Aorta (tissue), 5 donors: ENCODE measurements at regions not wholly inside any gene's neighbourhood (a gene's known extent, or its start where the extent isn't known, plus 50 kb on each side); places are given as distances from the start of the nearest gene placed in this dataset.

Experiments used
- ATAC-seq: fragments of 200-7000 bp; cut with Tn5 transposase; one replicate; pipeline ENCODE4 v1.9.1; 2022; ENCODE audit warnings: moderate library complexity; ENCODE audit not compliant: low FRiP score
- DNase-seq, 2 donors: peaks; one replicate each; pipeline ENCODE4 v3.0.0-alpha.2; 2020
- H3K27ac ChIP-seq, 2 donors: one replicate each; pipeline ENCODE4 v1.5.1; 2013; ENCODE audit warnings: low read length in 2 of 2, mild to moderate bottlenecking in 2 of 2, moderate library complexity in 2 of 2, control low read depth in 1 of 2, inconsistent platforms in 1 of 2, low read depth in 1 of 2
- H3K27me3 ChIP-seq, 2 donors: one replicate each; pipeline ENCODE4 v1.6.1; 2013; ENCODE audit warnings: control low read depth in 1 of 2, low read length in 1 of 2, mild to moderate bottlenecking in 1 of 2, moderate library complexity in 1 of 2; ENCODE audit not compliant: insufficient read depth in 2 of 2, control insufficient read depth in 1 of 2
- H3K36me3 ChIP-seq, 2 donors: one replicate each; pipeline ENCODE4 v1.6.1; 2013; ENCODE audit warnings: control low read depth in 1 of 2, low read length in 1 of 2, mild to moderate bottlenecking in 1 of 2; ENCODE audit not compliant: insufficient read depth in 2 of 2, control insufficient read depth in 1 of 2
- H3K4me1 ChIP-seq, 2 donors: one replicate each; pipeline ENCODE4 v1.6.1; 2013; ENCODE audit warnings: low read length in 2 of 2, control low read depth in 1 of 2, mild to moderate bottlenecking in 1 of 2, moderate library complexity in 1 of 2; ENCODE audit not compliant: insufficient read depth in 2 of 2, control insufficient read depth in 1 of 2
- H3K4me3 ChIP-seq, 2 donors: one replicate each; pipeline ENCODE4 v1.5.1; 2013; ENCODE audit warnings: low read length in 2 of 2, control low read depth in 1 of 2, mild to moderate bottlenecking in 1 of 2
- H3K9me3 ChIP-seq: one replicate; pipeline ENCODE4 v1.6.1; 2013; ENCODE audit warnings: mild to moderate bottlenecking, low read length; ENCODE audit not compliant: control insufficient read depth
- WGBS, 2 donors: extraction: QIAGEN DNeasy Blood & Tissue Kit; methylation state at CpG; one replicate each; pipeline ENCODE4 v1.1.7; 2013; 5-methylcytosine and 5-hydroxymethylcytosine counted together
- intact Hi-C, 2 donors: fragments of 100-400 bp; cut with DNase I; formaldehyde crosslinking; loops; one replicate each; pipeline versions ENCODE4 v1.14.2 to v1.15.0; 2022
- donor health status: healthy with polysubstance abuse.
- donor health status: Bipolar disorder and iron deficiency.
- donor health status: DM: no; HTN: no; CAD: no.
- donor health status: DM: no; HTN: no; CAD: no.
- donor health status: DM: yes; HTN: yes; CAD: no.

GRCh38 chr18:22551536-22552151, 133.9 kb upstream of the CTAGE1 start:
- H3K9me3 ChIP-seq = no peaks in the 10 kb centered on the region
- H3K4me3 ChIP-seq = no peak overlapping the region
- intact Hi-C loops = loop anchor here in 1 of 2 donors (2.0 kb wide), 1 partner anchor 81 kb away; no protein-coding TSS in a partner anchor
- peak; percentile 63 for ATAC-seq
- WGBS, 2 donors = 7 to 10% methylated on average over 5 of the region's 5 CpGs
- H3K27me3 ChIP-seq = no peaks in the 10 kb centered on the region
- H3K36me3 ChIP-seq = no peaks in the 10 kb centered on the region
- DNase-seq = no peak
- peaks cover 2 to 8% of the 10 kb centered on the region in 2 donors for H3K4me1 ChIP-seq
- peak overlapping the region; percentile 28 to 66 for H3K27ac ChIP-seq

GRCh38 chr18:22552254-22552653, 134.5 kb upstream of the CTAGE1 start:
- ATAC-seq = no peak
- Histone ChIP-seq H3K36me3 (no peaks in the 10 kb centered on the region), H3K27me3 (no peaks in the 10 kb centered on the region), H3K9me3 (no peaks in the 10 kb centered on the region), H3K4me3 (no peak overlapping the region), H3K27ac (peak overlapping the region in 1 of 2 donors; percentile 43), H3K4me1 (peaks cover 2 to 5% of the 10 kb centered on the region in 2 donors)
- intact Hi-C loops = no loop called here
- no peak for DNase-seq
- 45 to 50% methylated on average over 3 of the region's 3 CpGs for WGBS, 2 donors

- Histone ChIP-seq H3K27me3 (no peaks in the 10 kb centered on the region), H3K4me3 (no peak overlapping the region), H3K9me3 (no peaks in the 10 kb centered on the region), H3K27ac (no peak overlapping the region), H3K36me3 (no peaks in the 10 kb centered on the region), H3K4me1 (peaks cover 2 to 5% of the 10 kb centered on the region in 2 donors)
- 8 to 18% methylated on average over 3 of the region's 3 CpGs for WGBS, 2 donors
- intact Hi-C loops = no loop called here
- ATAC-seq (no peak), DNase-seq (no peak)
Observed at GRCh38 chr18:22552899-22553460, 135.3 kb upstream of the CTAGE1 start.

- DNase-seq = peak; percentile 92 to 95
- peak overlapping the region; percentile 79 to 95 for H3K27ac ChIP-seq
Observed at GRCh38 chr18:22556222-22557167, 138.8 kb upstream of the CTAGE1 start.

DNA sequence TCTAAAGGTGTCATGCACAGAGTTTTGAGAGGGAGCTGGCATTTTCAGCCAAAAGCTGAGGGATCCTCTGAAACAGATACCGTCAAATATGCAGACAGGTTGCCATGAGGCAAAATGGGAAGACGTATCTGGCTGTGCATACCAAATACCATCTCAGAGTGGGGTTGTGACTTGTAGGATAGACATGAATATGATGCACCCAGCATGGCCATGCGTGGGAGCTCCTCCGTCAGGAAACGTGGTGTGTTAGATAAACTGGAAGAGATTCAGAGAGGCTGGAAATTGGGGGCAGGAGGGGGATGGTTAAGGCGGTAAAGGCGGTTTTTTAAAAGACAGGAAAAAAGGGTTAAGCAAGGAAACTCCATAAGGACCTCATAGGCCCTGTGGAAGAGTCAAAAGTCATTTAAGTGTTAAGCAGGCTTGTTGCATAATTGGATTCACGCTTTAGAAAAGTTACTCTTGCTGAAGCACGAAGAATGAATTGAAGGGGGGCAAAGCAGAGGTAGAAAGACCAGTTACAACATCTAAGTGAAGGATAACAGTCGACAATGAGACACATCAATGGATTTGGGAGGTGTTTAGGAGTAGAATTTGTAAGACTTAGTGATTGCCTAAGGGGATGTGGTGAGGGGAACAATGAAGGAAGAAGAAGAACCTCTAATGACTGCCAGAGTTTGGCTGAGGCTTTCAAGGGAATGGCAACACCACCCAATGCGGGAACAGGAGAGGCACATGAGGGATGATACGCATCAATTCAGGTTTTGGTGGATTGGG, 139.6 kb upstream of the CTAGE1 start:
- H3K4me3 ChIP-seq = peak overlapping the region in 1 of 2 donors; percentile 5
- no peak for DNase-seq
- 27 to 28% methylated on average over 12 of the region's 12 CpGs for WGBS, 2 donors
- no peaks in the 10 kb centered on the region for H3K9me3 ChIP-seq
- H3K27ac ChIP-seq = peak overlapping the region; percentile 79 to 95
- intact Hi-C loops = loop anchor here (2.0 to 5.0 kb wide), 4 partner anchors 87 to 210 kb away; no protein-coding TSS in a partner anchor
- no peaks in the 10 kb centered on the region for H3K36me3 ChIP-seq
- ATAC-seq = no peak
- peaks cover 0 to under 1% of the 10 kb centered on the region in 2 donors for H3K4me1 ChIP-seq
- no peaks in the 10 kb centered on the region for H3K27me3 ChIP-seq

More at GRCh38 chr18:22556222-22557167, 138.8 kb upstream of the CTAGE1 start:
- Histone ChIP-seq H3K27me3 (no peaks in the 10 kb centered on the region), H3K36me3 (no peaks in the 10 kb centered on the region), H3K4me1 (peaks cover 0 to 2% of the 10 kb centered on the region in 2 donors), H3K4me3 (no peak overlapping the region), H3K9me3 (no peaks in the 10 kb centered on the region)
- ATAC-seq = peak; percentile 76
- intact Hi-C loops = loop anchor here (2.0 to 5.0 kb wide), 4 partner anchors 86 to 209 kb away; no protein-coding TSS in a partner anchor
- WGBS, 2 donors = 33 to 34% methylated on average over 8 of the region's 8 CpGs

DNA sequence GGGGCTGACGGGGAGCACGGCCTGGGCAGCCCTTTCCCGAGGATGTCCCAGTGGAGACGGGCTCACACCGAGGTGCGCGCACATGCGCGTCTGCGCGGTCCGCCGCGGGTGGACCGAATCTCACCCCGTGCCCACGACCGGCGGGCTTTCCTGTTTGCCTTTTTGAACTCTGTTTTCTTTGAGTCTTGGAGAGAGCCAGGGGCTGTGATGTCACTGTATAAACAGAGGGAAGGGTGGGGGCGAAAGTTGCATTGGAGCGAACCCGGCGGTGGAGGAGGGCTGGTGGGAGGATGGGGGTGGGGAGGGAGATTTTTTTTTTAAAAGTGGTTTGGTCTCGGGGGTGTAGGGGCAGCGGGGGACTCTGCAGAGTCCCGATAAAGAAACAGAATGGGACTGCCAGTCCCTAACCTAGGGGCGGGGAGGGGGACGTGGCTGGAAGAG, 141.2 kb upstream of the CTAGE1 start:
- DNase-seq (peak; percentile 81 to 88), ATAC-seq (peak; percentile 70)
- Histone ChIP-seq H3K27me3 (no peaks in the 10 kb centered on the region), H3K27ac (peak overlapping the region; percentile 24 to 97), H3K9me3 (no peaks in the 10 kb centered on the region), H3K4me1 (peaks cover 0 to 3% of the 10 kb centered on the region in 2 donors), H3K36me3 (no peaks in the 10 kb centered on the region), H3K4me3 (peak overlapping the region; percentile 31 to 61)
- intact Hi-C loops = loop anchor here (1.0 to 5.0 kb wide), 5 partner anchors 137 to 391 kb away; no protein-coding TSS in a partner anchor
- WGBS, 2 donors = 1% methylated on average over 28 of the region's 28 CpGs

DNA sequence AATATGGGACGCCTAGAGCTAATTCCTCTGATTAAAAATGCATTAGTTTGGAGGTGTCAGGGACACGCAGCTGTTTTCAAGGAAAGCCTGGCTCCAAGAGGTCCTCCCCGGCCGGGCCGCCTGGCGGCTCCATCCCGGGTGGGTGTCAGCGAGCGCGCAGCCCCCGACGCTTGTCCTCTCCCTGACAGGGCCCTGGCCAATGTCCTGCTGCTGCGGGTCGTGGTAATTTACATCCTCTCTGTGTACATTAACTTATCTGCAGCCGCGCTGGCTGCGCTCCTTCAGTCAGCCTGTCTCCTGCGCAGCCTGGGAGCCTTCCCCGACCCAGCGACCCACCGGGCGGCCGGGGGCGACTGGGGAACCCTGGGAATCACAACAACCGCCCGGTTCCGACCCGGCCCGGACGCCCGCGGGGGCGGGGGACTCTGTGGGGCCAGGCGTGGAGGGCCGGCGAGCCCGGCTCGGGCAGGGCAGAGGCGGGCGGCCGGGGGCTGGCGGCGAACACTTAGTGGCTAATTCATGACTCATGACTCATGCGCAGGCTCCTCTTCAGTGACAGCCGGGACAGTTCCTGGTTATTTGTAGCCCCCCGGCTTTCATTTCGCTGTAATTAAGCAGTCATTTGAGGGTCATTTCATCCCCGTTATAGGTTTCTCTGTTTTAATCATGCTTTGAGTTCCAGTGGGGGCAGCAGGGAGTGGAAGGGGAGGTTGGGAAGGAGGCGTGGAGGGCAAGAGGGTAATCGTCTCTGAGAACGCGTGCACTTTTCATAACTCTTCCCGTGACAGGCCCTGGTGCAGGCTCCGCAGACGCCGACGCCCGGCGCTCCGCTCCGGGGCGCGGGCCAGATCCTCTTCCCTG, 141.9 kb upstream of the CTAGE1 start:
- WGBS, 2 donors = 1% methylated on average over 63 of the region's 63 CpGs
- intact Hi-C loops = loop anchor here (1.0 to 10.0 kb wide), 7 partner anchors 137 to 665 kb away; no protein-coding TSS in a partner anchor
- no peaks in the 10 kb centered on the region for H3K36me3 ChIP-seq
- H3K4me1 ChIP-seq = peaks cover 0 to 5% of the 10 kb centered on the region in 2 donors
- DNase-seq = peak; percentile 86 to 90
- H3K27ac ChIP-seq = peak overlapping the region; percentile 24 to 97
- H3K9me3 ChIP-seq = no peaks in the 10 kb centered on the region
- no peaks in the 10 kb centered on the region for H3K27me3 ChIP-seq
- peak overlapping the region; percentile 31 to 61 for H3K4me3 ChIP-seq
- peak; percentile 81 for ATAC-seq
